Neural cell (in vitro differentiated cells): ENCODE measurements at regions not wholly inside any gene's neighbourhood (a gene's known extent, or its start where the extent isn't known, plus 50 kb on each side); places are given as distances from the start of the nearest gene placed in this dataset.

ENCODE experiments used
- H2AFZ ChIP-seq: fragments of 200-600, 300-800 bp; sonication (generic), shearing (Covaris generic); 2 replicates; pipeline ENCODE4 v1.6.0; 2014; ENCODE audit warnings: low read depth, mild to moderate bottlenecking, antibody characterized with exemption, low read length, moderate library complexity
- H3F3A ChIP-seq: fragments of 200-600 bp; shearing (Covaris generic); 2 replicates; pipeline ENCODE4 v1.6.1; 2016; ENCODE audit warnings: mild to moderate bottlenecking, moderate library complexity, mixed read lengths, antibody characterized with exemption, low read length; ENCODE audit not compliant: insufficient read depth, poor library complexity, severe bottlenecking
- H3K27ac ChIP-seq: fragments of 200-600, 300-800 bp; sonication (generic), shearing (Covaris generic); 2 replicates; pipeline ENCODE4 v1.5.1; 2014; ENCODE audit warnings: mild to moderate bottlenecking, low read length, moderate library complexity
- H3K27me3 ChIP-seq: fragments of 300-800, 200-600 bp; sonication (generic), shearing (Covaris generic); 2 replicates; pipeline ENCODE4 v1.6.0; 2014; ENCODE audit warnings: mild to moderate bottlenecking, low read depth, low read length, moderate library complexity; ENCODE audit not compliant: insufficient read depth
- H3K36me3 ChIP-seq: fragments of 300-800, 200-600 bp; sonication (generic), shearing (Covaris generic); 2 replicates; pipeline ENCODE4 v1.5.1; 2014; ENCODE audit warnings: mild to moderate bottlenecking, antibody characterized with exemption, low read length, moderate library complexity; ENCODE audit not compliant: insufficient read depth
- H3K4me2 ChIP-seq: fragments of 300-800, 200-600 bp; sonication (generic), shearing (Covaris generic); 2 replicates; pipeline ENCODE4 v1.6.0; 2014; ENCODE audit warnings: mild to moderate bottlenecking, low read length
- H3K4me3 ChIP-seq: fragments of 300-800, 200-600 bp; sonication (generic), shearing (Covaris generic); 2 replicates; pipeline ENCODE4 v1.5.1; 2014; ENCODE audit warnings: mild to moderate bottlenecking, low read length, moderate library complexity
- H3K79me2 ChIP-seq: fragments of 200-600 bp; shearing (Covaris generic); replicated peaks from 2 replicates; pipeline ENCODE4 v1.6.0; 2014; ENCODE audit warnings: mild to moderate bottlenecking, low read length, moderate library complexity; ENCODE audit not compliant: insufficient read depth
- H3K9ac ChIP-seq: fragments of 300-800, 200-600 bp; sonication (generic), shearing (Covaris generic); 2 replicates; pipeline ENCODE4 v1.6.1; 2016; ENCODE audit warnings: mild to moderate bottlenecking, low read length, mixed read lengths
- H3K9me2 ChIP-seq: fragments of 200-600 bp; shearing (Covaris generic); 2 replicates; pipeline ENCODE4 v1.6.1; 2016; ENCODE audit warnings: mild to moderate bottlenecking, low read length, mixed read lengths; ENCODE audit not compliant: insufficient read depth
- H3K9me3 ChIP-seq: fragments of 200-600, 300-800 bp; sonication (generic), shearing (Covaris generic); 2 replicates; pipeline ENCODE4 v1.6.1; 2016; ENCODE audit warnings: mild to moderate bottlenecking, mixed run types, low read length, moderate library complexity, mixed read lengths
- H4K20me1 ChIP-seq: fragments of 200-600 bp; shearing (Covaris generic); 2 replicates; pipeline ENCODE4 v1.6.1; 2016; ENCODE audit warnings: mild to moderate bottlenecking, mixed run types; ENCODE audit not compliant: insufficient read depth
- CTCF ChIP-seq: fragments of 450-650 bp; IDR thresholded peaks from 2 replicates; pipeline ENCODE4 v1.5.1; 2014; ENCODE audit warnings: antibody characterized with exemption, mild to moderate bottlenecking, moderate library complexity; ENCODE audit not compliant: poor library complexity, severe bottlenecking
- EP300 ChIP-seq: fragments of 450-650 bp; conservative IDR thresholded peaks from 2 replicates; pipeline ENCODE4 v1.6.1; 2014; ENCODE audit warnings: antibody characterized with exemption, mild to moderate bottlenecking, moderate library complexity; ENCODE audit not compliant: poor library complexity, severe bottlenecking
- EZH2 ChIP-seq: fragments of 200-600, 300-800 bp; shearing (Covaris generic), sonication (generic); IDR thresholded peaks from 2 replicates; pipeline ENCODE4 v1.6.1; 2014; ENCODE audit warnings: antibody characterized with exemption, low read length, borderline replicate concordance, mild to moderate bottlenecking; ENCODE audit not compliant: insufficient read depth, poor library complexity, severe bottlenecking
- MXI1 ChIP-seq: fragments of 450-650 bp; conservative IDR thresholded peaks from 2 replicates; pipeline ENCODE4 v1.6.1; 2014; ENCODE audit warnings: antibody characterized with exemption, mild to moderate bottlenecking; ENCODE audit not compliant: poor library complexity, severe bottlenecking
- POLR2AphosphoS5 ChIP-seq: IDR thresholded peaks from 2 replicates; pipeline ENCODE4 v1.6.1; 2012
- RAD21 ChIP-seq: fragments of 450-650 bp; conservative IDR thresholded peaks from 2 replicates; pipeline ENCODE4 v1.6.1; 2014; ENCODE audit warnings: antibody characterized with exemption, mild to moderate bottlenecking, moderate library complexity
- REST ChIP-seq: IDR thresholded peaks from 2 replicates; pipeline ENCODE4 v1.6.1; 2012; ENCODE audit warnings: borderline replicate concordance
- SMC3 ChIP-seq: fragments of 450-650 bp; conservative IDR thresholded peaks from 2 replicates; pipeline ENCODE4 v1.6.1; 2014; ENCODE audit warnings: antibody characterized with exemption, mild to moderate bottlenecking, moderate library complexity; ENCODE audit not compliant: poor library complexity
- TAF1 ChIP-seq: IDR thresholded peaks from 2 replicates; pipeline ENCODE4 v1.6.1; 2012; ENCODE audit warnings: low read depth

- Histone ChIP-seq H3K36me3 (no peaks in the 10 kb centered on the region), H3K9me3 (no peaks in the 10 kb centered on the region), H3K4me3 (no peak overlapping the region), H3K27ac (no peak overlapping the region), H4K20me1 (no peaks in the 10 kb centered on the region), H3K9me2 (no peaks in the 10 kb centered on the region), H3K27me3 (no peaks in the 10 kb centered on the region), H3K79me2 (no peaks in the 10 kb centered on the region), H3K9ac (no peak overlapping the region), H2AFZ (no peak overlapping the region), H3F3A (no peaks in the 10 kb centered on the region), H3K4me2 (no peak overlapping the region)
- TF ChIP-seq TAF1 (no peak), MXI1 (no peak), POLR2AphosphoS5 (no peak), REST (no peak), SMC3 (no peak), RAD21 (no peak), EZH2 (no peak), EP300 (no peak), CTCF (no peak)
Observed at GRCh38 chr11:25357133-25357532, 860.3 kb downstream of the LUZP2 start.

GRCh38 chr11:25377466-25377865 lies 880.6 kb downstream of the LUZP2 start:
- H3K36me3 ChIP-seq, result no peaks in the 10 kb centered on the region
- H3K27ac ChIP-seq, result no peak overlapping the region
- H3K9me2 ChIP-seq, result no peaks in the 10 kb centered on the region
- no peaks in the 10 kb centered on the region for H4K20me1 ChIP-seq
- no peaks in the 10 kb centered on the region for H3F3A ChIP-seq
- no peak for TF ChIP-seq EZH2
- no peak for TF ChIP-seq MXI1
- TF ChIP-seq SMC3, result no peak
- TF ChIP-seq RAD21, result no peak
- no peak for TF ChIP-seq TAF1
- TF ChIP-seq REST, result no peak
- no peak for TF ChIP-seq POLR2AphosphoS5
- no peak for TF ChIP-seq CTCF
- no peak for TF ChIP-seq EP300
- no peak overlapping the region for H3K9ac ChIP-seq
- H3K9me3 ChIP-seq, result no peaks in the 10 kb centered on the region
- H3K79me2 ChIP-seq, result no peaks in the 10 kb centered on the region
- H3K27me3 ChIP-seq, result no peaks in the 10 kb centered on the region
- H2AFZ ChIP-seq, result no peak overlapping the region
- no peak overlapping the region for H3K4me3 ChIP-seq
- no peak overlapping the region for H3K4me2 ChIP-seq
